ENCODE measurements at regions not wholly inside any gene's neighbourhood (a gene's known extent, or its start where the extent isn't known, plus 50 kb on each side); places are given as distances from the start of the nearest gene placed in this dataset.
A peak's percentile ranks its signal among the peaks of the same experiment; 100 is the strongest.

- no peak overlapping the region for H3K4me3 ChIP-seq
- DNase-seq, result no peak
- H3K27me3 ChIP-seq, result no peaks in the 10 kb centered on the region
- H3K36me3 ChIP-seq, result no peaks in the 10 kb centered on the region
- TF ChIP-seq CTCF (IDR thresholded peaks at IDR 0.05), result no peak
- WGBS, 2 donors, result 68 to 82% methylated on average over 1 of the region's 1 CpG
- no peaks in the 10 kb centered on the region for H3K9me3 ChIP-seq
- intact Hi-C loops (cut with DNase I), result no loop called here
- no peak for ATAC-seq
- no peak overlapping the region for H3K27ac ChIP-seq
- peaks cover 0 to 5% (median 0%) of the 10 kb centered on the region in 9 donors for H3K4me1 ChIP-seq
Measured at GRCh38 chr5:84565866-84566265, 181.2 kb upstream of the EDIL3 start.

GRCh38 chr5:84564321-84565075 lies 179.8 kb upstream of the EDIL3 start:
- Histone ChIP-seq H3K27ac (no peak overlapping the region), H3K4me1 (peaks cover 0 to 5% (median 0%) of the 10 kb centered on the region in 9 donors), H3K36me3 (no peaks in the 10 kb centered on the region), H3K9me3 (no peaks in the 10 kb centered on the region), H3K27me3 (no peaks in the 10 kb centered on the region), H3K4me3 (no peak overlapping the region)
- WGBS, 2 donors, result 65 to 66% methylated on average over 3 of the region's 3 CpGs
- ATAC-seq (no peak), DNase-seq (no peak)
- intact Hi-C loops (cut with DNase I), result no loop called here
- TF ChIP-seq CTCF (IDR thresholded peaks at IDR 0.05), result no peak

GRCh38 chr5:84550222-84550621 lies 165.5 kb upstream of the EDIL3 start:
- Histone ChIP-seq H3K27ac (no peak overlapping the region), H3K4me3 (no peak overlapping the region), H3K9me3 (peaks cover 0 to 8% (median 0%) of the 10 kb centered on the region in 11 donors), H3K4me1 (no peaks in the 10 kb centered on the region), H3K36me3 (no peaks in the 10 kb centered on the region), H3K27me3 (no peaks in the 10 kb centered on the region)
- 95 to 97% methylated on average over 2 of the region's 2 CpGs for WGBS, 2 donors
- ATAC-seq, result no peak
- intact Hi-C loops (cut with DNase I), result no loop called here
- no peak for TF ChIP-seq CTCF (IDR thresholded peaks at IDR 0.05)
- DNase-seq, result no peak

GRCh38 chr5:84549054-84549453 lies 164.4 kb upstream of the EDIL3 start:
- no peak for TF ChIP-seq CTCF (IDR thresholded peaks at IDR 0.05)
- WGBS, 2 donors, result 59 to 61% methylated on average over 1 of the region's 1 CpG
- Histone ChIP-seq H3K36me3 (no peaks in the 10 kb centered on the region), H3K4me1 (no peaks in the 10 kb centered on the region), H3K27me3 (no peaks in the 10 kb centered on the region), H3K4me3 (no peak overlapping the region), H3K9me3 (peaks cover 0 to 7% (median 0%) of the 10 kb centered on the region in 11 donors), H3K27ac (no peak overlapping the region)
- ATAC-seq (peak in 7 of 8 donors; percentile 28 to 88 (median 65)), DNase-seq (no peak)
- intact Hi-C loops (cut with DNase I), result no loop called here
